ENCODE measurements at regions not wholly inside any gene's neighbourhood (a gene's known extent, or its start where the extent isn't known, plus 50 kb on each side); places are given as distances from the start of the nearest gene placed in this dataset.

DNA sequence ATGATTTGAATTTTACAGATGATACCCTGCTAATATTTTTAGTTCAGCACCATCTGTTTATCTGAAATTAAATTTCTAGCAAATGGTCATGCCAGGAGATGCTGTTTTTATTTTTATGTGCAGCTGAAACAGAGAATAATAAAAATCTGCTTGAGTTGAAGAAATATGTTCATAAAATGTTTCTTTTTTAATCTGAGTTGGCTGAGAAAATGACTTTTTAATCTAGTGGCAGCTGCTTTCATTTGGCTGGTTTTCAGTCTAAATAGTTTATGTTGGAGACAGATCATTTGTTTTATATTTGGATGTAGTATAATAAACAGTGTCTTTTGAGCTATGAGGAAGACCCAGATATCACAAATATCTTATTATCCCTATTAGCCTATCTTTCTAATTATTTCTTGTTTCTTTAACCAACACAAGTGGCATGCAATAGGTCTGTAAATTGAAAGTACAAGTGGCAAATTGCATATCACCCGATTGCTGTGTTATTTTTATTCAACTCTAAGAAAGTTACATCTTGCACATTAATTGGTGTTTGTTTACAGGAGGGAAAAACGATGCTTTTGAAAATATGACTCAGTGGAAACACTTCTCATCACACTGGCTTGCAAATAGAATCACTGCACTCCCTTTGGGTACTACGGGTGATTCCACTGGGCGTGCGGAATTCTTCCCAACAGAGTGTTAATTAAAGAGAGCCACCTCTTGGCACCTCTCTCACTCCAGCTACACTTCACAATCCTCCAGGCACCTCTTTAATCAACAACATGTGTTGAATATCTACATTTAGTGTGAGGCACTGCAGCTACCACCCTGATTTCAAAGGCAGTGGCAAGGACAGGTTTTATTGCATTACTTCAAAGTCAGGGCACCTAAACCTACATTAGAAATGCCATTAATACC is 51.7 kb upstream of the AP1S2 start:
- H3F3A ChIP-seq (replicated peaks; ENCODE audit: insufficient read depth), result no peaks in the 10 kb centered on the region
- no peak overlapping the region for H2AFZ ChIP-seq (ENCODE audit: low read depth)
- no peaks in the 10 kb centered on the region for H3K79me2 ChIP-seq (ENCODE audit: insufficient read depth)
- DNase-seq, result no peak
- ChIA-PET CTCF (interaction anchor here (0.9 kb wide), 1 partner anchor 11 kb away, joined by 5 read pairs; no protein-coding TSS in a partner anchor), POLR2A (no interaction called here)
- no peak overlapping the region for H3K27ac ChIP-seq (ENCODE audit: low read depth in 2 of 2, low read length in 1 of 2)
- H3K36me3 ChIP-seq (replicated peaks in 1 of 2; ENCODE audit: control insufficient read depth in 1 of 2, insufficient read depth in 2 of 2, low read length in 1 of 2), result no peaks in the 10 kb centered on the region
- H3K9ac ChIP-seq, result no peak overlapping the region
- no peak overlapping the region for H3K4me3 ChIP-seq (ENCODE audit: low read depth in 2 of 2, low read length in 1 of 2)
- no peaks in the 10 kb centered on the region for H3K9me2 ChIP-seq
- WGBS (ENCODE audit: low lambda C conversion rate), result 36% methylated on average over 5 of the region's 5 CpGs
- TF ChIP-seq, protein P1, sequence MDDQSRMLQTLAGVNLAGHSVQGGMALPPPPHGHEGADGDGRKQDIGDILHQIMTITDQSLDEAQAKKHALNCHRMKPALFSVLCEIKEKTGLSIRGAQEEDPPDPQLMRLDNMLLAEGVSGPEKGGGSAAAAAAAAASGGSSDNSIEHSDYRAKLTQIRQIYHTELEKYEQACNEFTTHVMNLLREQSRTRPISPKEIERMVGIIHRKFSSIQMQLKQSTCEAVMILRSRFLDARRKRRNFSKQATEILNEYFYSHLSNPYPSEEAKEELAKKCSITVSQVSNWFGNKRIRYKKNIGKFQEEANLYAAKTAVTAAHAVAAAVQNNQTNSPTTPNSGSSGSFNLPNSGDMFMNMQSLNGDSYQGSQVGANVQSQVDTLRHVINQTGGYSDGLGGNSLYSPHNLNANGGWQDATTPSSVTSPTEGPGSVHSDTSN (IDR thresholded peaks at IDR 0.05), result no peak
- TF ChIP-seq ELF1 (IDR thresholded peaks at IDR 0.05), result no peak
- TF ChIP-seq RAD21 (IDR thresholded peaks at IDR 0.05; ENCODE audit: low read length), result no peak
- no peak for TF ChIP-seq FOSL2 (IDR thresholded peaks at IDR 0.05; ENCODE audit: borderline replicate concordance, low read depth)
- no peak for TF ChIP-seq EZH2phosphoT487 (IDR thresholded peaks at IDR 0.05; ENCODE audit: borderline replicate concordance, low read depth)
- no peak for TF ChIP-seq GATA2 (CRISPR knock-in tag; IDR thresholded peaks at IDR 0.05)
- no peak for TF ChIP-seq GABPA (IDR thresholded peaks at IDR 0.05; ENCODE audit: low read depth)
- no peak for TF ChIP-seq YY1 (IDR thresholded peaks at IDR 0.05; ENCODE audit: low read depth)
- TF ChIP-seq MAX (IDR thresholded peaks at IDR 0.05; ENCODE audit: low read depth), result no peak
- no peak for TF ChIP-seq JUND (IDR thresholded peaks at IDR 0.05)
- no peak for TF ChIP-seq RCOR1 (IDR thresholded peaks at IDR 0.05; ENCODE audit: low read length)
- no peak for TF ChIP-seq NRF1 (IDR thresholded peaks at IDR 0.05; ENCODE audit: low read depth, low read length)
- no peak for TF ChIP-seq RFX5 (IDR thresholded peaks at IDR 0.05; ENCODE audit: low read length)
- no peak for TF ChIP-seq CTCF (IDR thresholded peaks at IDR 0.05)
- no peak for TF ChIP-seq EP300 (IDR thresholded peaks at IDR 0.05; ENCODE audit: borderline replicate concordance in 1 of 2, low read depth in 1 of 2, low read length in 1 of 2)
- H3K4me1 ChIP-seq (ENCODE audit: control insufficient read depth in 1 of 2, insufficient read depth in 2 of 2, low read depth in 1 of 2, low read length in 1 of 2), result peaks cover 0 to 3% of the 10 kb centered on the region in 2 experiments; a peak in 1 of 4 replicates
- H3K4me2 ChIP-seq, result no peak overlapping the region
- H3K9me3 ChIP-seq, result no peaks in the 10 kb centered on the region
- no peaks in the 10 kb centered on the region for H4K20me1 ChIP-seq (ENCODE audit: insufficient read depth)
- no peaks in the 10 kb centered on the region; the same call in 1 of the 2 replicates for H3K27me3 ChIP-seq (ENCODE audit: insufficient read depth)

Small RNA genes in the stretch of these regions (small RNA-seq; reads per million reads assigned to genes)
- 0 reads per million in 7 experiments for gene RNU5F-7P
